SK-N-SH treated with all-trans-retinoic acid at 6 μM for 48 hours (cell line): ENCODE measurements at regions not wholly inside any gene's neighbourhood (a gene's known extent, or its start where the extent isn't known, plus 50 kb on each side); places are given as distances from the start of the nearest gene placed in this dataset.

Experiments
- ARNTL ChIP-seq: fragments of 450-650 bp; formaldehyde crosslinking; IDR thresholded peaks from 2 replicates; pipeline ENCODE4 v1.5.0; 2020; ENCODE audit warnings: low read depth, mild to moderate bottlenecking, moderate library complexity, borderline replicate concordance
- OSR1 ChIP-seq: fragments of 250-450 bp; sonication (Bioruptor Pico); IDR thresholded peaks from 2 replicates; pipeline ENCODE4 v1.8.0; 2022; ENCODE audit warnings: moderate library complexity, mild to moderate bottlenecking, inconsistent platforms
- PPARA ChIP-seq: fragments of 250-450 bp; sonication (Bioruptor Pico); IDR thresholded peaks from 2 replicates; pipeline ENCODE4 v1.5.0; 2020; ENCODE audit warnings: mild to moderate bottlenecking, borderline replicate concordance
- TCF4 ChIP-seq: fragments of 250-450 bp; sonication (Bioruptor Pico); IDR thresholded peaks from 2 replicates; pipeline ENCODE4 v1.8.0; 2021; ENCODE audit warnings: mild to moderate bottlenecking, moderate library complexity, borderline replicate concordance
- ZFP3 ChIP-seq: fragments of 250-450 bp; sonication (Bioruptor Pico); IDR thresholded peaks from 2 replicates; pipeline ENCODE4 v1.5.0; 2020; ENCODE audit warnings: mild to moderate bottlenecking, moderate library complexity
- ZNF565 ChIP-seq: fragments of 450-650 bp; formaldehyde crosslinking; conservative IDR thresholded peaks from 2 replicates; pipeline ENCODE4 v1.5.0; 2020; ENCODE audit warnings: low read depth, mild to moderate bottlenecking, moderate library complexity
- TF ChIP-seq, protein P1 (sequence below): fragments of 250-450 bp; sonication (Bioruptor Pico); IDR thresholded peaks from 2 replicates; pipeline ENCODE4 v1.8.0; 2021; ENCODE audit warnings: low read depth, mild to moderate bottlenecking, moderate library complexity, borderline replicate concordance

DNA sequence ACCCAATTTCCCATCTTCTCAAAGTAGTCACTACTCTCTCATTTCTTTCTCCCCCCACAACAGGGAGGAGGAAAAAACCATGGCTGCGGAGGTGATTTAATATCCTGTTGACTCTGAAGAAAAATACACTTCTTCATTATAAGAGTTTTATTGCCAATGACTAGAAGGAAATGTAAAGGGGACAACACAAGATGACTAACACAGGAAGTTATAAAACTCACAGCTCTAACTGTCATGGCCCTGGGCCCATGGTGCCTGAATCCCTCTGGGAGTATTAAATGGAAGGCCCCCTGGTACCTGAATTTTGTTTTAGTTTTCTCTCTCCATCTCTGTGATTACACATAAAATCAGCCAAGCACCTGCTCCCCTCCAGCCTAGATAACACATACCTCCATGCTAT is 352.8 kb upstream of the FAT3 start:
- no peak for TF ChIP-seq OSR1 (CRISPR knock-in tag)
- TF ChIP-seq ZFP3: no peak
- no peak for TF ChIP-seq ARNTL
- no peak for TF ChIP-seq TCF4 (CRISPR knock-in tag)
- no peak for TF ChIP-seq PPARA
- TF ChIP-seq, protein P1, sequence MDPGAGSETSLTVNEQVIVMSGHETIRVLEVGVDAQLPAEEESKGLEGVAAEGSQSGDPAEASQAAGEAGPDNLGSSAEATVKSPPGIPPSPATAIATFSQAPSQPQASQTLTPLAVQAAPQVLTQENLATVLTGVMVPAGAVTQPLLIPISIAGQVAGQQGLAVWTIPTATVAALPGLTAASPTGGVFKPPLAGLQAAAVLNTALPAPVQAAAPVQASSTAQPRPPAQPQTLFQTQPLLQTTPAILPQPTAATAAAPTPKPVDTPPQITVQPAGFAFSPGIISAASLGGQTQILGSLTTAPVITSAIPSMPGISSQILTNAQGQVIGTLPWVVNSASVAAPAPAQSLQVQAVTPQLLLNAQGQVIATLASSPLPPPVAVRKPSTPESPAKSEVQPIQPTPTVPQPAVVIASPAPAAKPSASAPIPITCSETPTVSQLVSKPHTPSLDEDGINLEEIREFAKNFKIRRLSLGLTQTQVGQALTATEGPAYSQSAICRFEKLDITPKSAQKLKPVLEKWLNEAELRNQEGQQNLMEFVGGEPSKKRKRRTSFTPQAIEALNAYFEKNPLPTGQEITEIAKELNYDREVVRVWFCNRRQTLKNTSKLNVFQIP (CRISPR knock-in tag): no peak
- TF ChIP-seq ZNF565: no peak
